KMS-11 (cell line): ENCODE measurements at regions not wholly inside any gene's neighbourhood (a gene's known extent, or its start where the extent isn't known, plus 50 kb on each side); places are given as distances from the start of the nearest gene placed in this dataset.

Experiments used
- H2AFZ ChIP-seq: fragments of 200-600 bp; sonication (generic); 2 replicates; pipeline ENCODE4 v1.6.1; 2016; ENCODE audit warnings: antibody characterized with exemption, mixed run types, low read depth
- H3K27ac ChIP-seq: fragments of 200-600 bp; sonication (generic); 2 replicates; pipeline ENCODE4 v1.6.1; 2016; ENCODE audit warnings: mild to moderate bottlenecking, mixed run types
- H3K27me3 ChIP-seq: fragments of 200-600 bp; sonication (generic); 2 replicates; pipeline ENCODE4 v1.6.1; 2017; ENCODE audit warnings: mild to moderate bottlenecking, low read depth, mixed run types, moderate library complexity; ENCODE audit not compliant: insufficient read depth
- H3K36me3 ChIP-seq: fragments of 200-600 bp; sonication (generic); 2 replicates; pipeline ENCODE4 v1.6.1; 2017; ENCODE audit warnings: mild to moderate bottlenecking, mixed run types; ENCODE audit not compliant: insufficient read depth
- H3K4me1 ChIP-seq: fragments of 200-600 bp; sonication (generic); 2 replicates; pipeline ENCODE4 v1.6.1; 2016; ENCODE audit warnings: mild to moderate bottlenecking, low read depth, mixed run types; ENCODE audit not compliant: poor library complexity, severe bottlenecking
- H3K4me2 ChIP-seq: fragments of 200-600 bp; sonication (generic); 2 replicates; pipeline ENCODE4 v1.7.0; 2016; ENCODE audit warnings: mild to moderate bottlenecking, mixed run types
- H3K4me3 ChIP-seq: fragments of 200-600 bp; sonication (generic); IDR thresholded peaks from 2 replicates; pipeline ENCODE4 v1.6.1; 2017; ENCODE audit warnings: low read depth, low read length, mixed read lengths; ENCODE audit not compliant: insufficient read depth
- H3K79me2 ChIP-seq: fragments of 200-600 bp; sonication (generic); 2 replicates; pipeline ENCODE4 v1.6.1; 2016; ENCODE audit warnings: low read depth, mixed run types; ENCODE audit not compliant: insufficient read depth
- H3K9ac ChIP-seq: fragments of 200-600 bp; sonication (generic); 2 replicates; pipeline ENCODE4 v1.6.1; 2016; ENCODE audit warnings: mild to moderate bottlenecking, mixed run types
- H4K20me1 ChIP-seq: fragments of 200-600 bp; sonication (generic); 2 replicates; pipeline ENCODE4 v1.6.1; 2016; ENCODE audit warnings: mild to moderate bottlenecking, mixed run types; ENCODE audit not compliant: insufficient read depth
- CTCF ChIP-seq: fragments of 200-600 bp; sonication (generic); conservative IDR thresholded peaks from 2 replicates; pipeline ENCODE4 v1.6.1; 2017; ENCODE audit warnings: low read depth, mild to moderate bottlenecking, antibody characterized with exemption, low read length, moderate library complexity, mixed read lengths

- no peak overlapping the region; the same call in 1 of the 2 replicates for H3K27ac ChIP-seq
- H3K9ac ChIP-seq, result no peak overlapping the region
- no peak for TF ChIP-seq CTCF
- no peaks in the 10 kb centered on the region for H3K27me3 ChIP-seq
- no peak overlapping the region for H3K4me3 ChIP-seq
- no peaks in the 10 kb centered on the region for H4K20me1 ChIP-seq
- H3K4me2 ChIP-seq, result no peak overlapping the region
- H3K4me1 ChIP-seq, result peaks cover 38% of the 10 kb centered on the region
- H2AFZ ChIP-seq, result no peak overlapping the region
- no peaks in the 10 kb centered on the region for H3K36me3 ChIP-seq
- H3K79me2 ChIP-seq, result no peaks in the 10 kb centered on the region
These were observed 161.3 kb upstream of the GGTLC1 start for GRCh38 chr20:24149881-24150307.

GRCh38 chr20:24149175-24149574 lies 160.6 kb upstream of the GGTLC1 start:
- Histone ChIP-seq H3K4me3 (no peak overlapping the region), H3K9ac (peak overlapping the region; percentile 2; the same call in 1 of the 2 replicates), H3K27ac (peak overlapping the region; percentile 88), H3K79me2 (no peaks in the 10 kb centered on the region), H3K4me2 (peak overlapping the region; percentile 97; the same call in 1 of the 2 replicates), H2AFZ (0 out of 2 replicates have a peak overlapping the region, but pooled peaks have one; percentile 20), H4K20me1 (no peaks in the 10 kb centered on the region), H3K27me3 (no peaks in the 10 kb centered on the region), H3K4me1 (peaks cover 38% of the 10 kb centered on the region), H3K36me3 (no peaks in the 10 kb centered on the region)
- no peak for TF ChIP-seq CTCF

- peak overlapping the region; percentile 88 for H3K27ac ChIP-seq
- H3K79me2 ChIP-seq, result no peaks in the 10 kb centered on the region
- TF ChIP-seq CTCF, result no peak
- H3K4me3 ChIP-seq, result no peak overlapping the region
- H4K20me1 ChIP-seq, result no peaks in the 10 kb centered on the region
- H3K4me2 ChIP-seq, result peak overlapping the region; percentile 97
- H3K4me1 ChIP-seq, result peaks cover 38% of the 10 kb centered on the region
- peak overlapping the region; percentile 56; the same call in 1 of the 2 replicates for H3K9ac ChIP-seq
- no peaks in the 10 kb centered on the region for H3K27me3 ChIP-seq
- H2AFZ ChIP-seq, result peak overlapping the region; percentile 20; the same call in 1 of the 2 replicates
- H3K36me3 ChIP-seq, result no peaks in the 10 kb centered on the region
These were observed 159.8 kb upstream of the GGTLC1 start for GRCh38 chr20:24148372-24148771.

GRCh38 chr20:24147961-24148360 lies 159.4 kb upstream of the GGTLC1 start:
- Histone ChIP-seq H3K79me2 (no peaks in the 10 kb centered on the region), H4K20me1 (no peaks in the 10 kb centered on the region), H3K27me3 (no peaks in the 10 kb centered on the region), H3K4me3 (no peak overlapping the region), H2AFZ (peak overlapping the region; percentile 20; the same call in 1 of the 2 replicates), H3K36me3 (no peaks in the 10 kb centered on the region), H3K4me2 (peak overlapping the region; percentile 97), H3K4me1 (peaks cover 38% of the 10 kb centered on the region), H3K27ac (peak overlapping the region; percentile 88), H3K9ac (peak overlapping the region; percentile 56; the same call in 1 of the 2 replicates)
- no peak for TF ChIP-seq CTCF
